ENCODE measurements at regions not wholly inside any gene's neighbourhood (a gene's known extent, or its start where the extent isn't known, plus 50 kb on each side); places are given as distances from the start of the nearest gene placed in this dataset.
"Not testable (repeated sequence)": the region's sequence is repeated elsewhere in the genome, so short reads cannot be mapped to it uniquely, and the experiment has no call there.

GRCh38 chrX:65971151-65971550 lies 68.7 kb downstream of the VSIG4 start:
- Histone ChIP-seq H3K9me3 (replicated peaks; ENCODE audit: control insufficient read depth, insufficient read depth, low read length) (no peaks in the 10 kb centered on the region), H3K9me1 (replicated peaks; ENCODE audit: control insufficient read depth, extremely low read depth, insufficient read depth, low read length) (no peaks in the 10 kb centered on the region), H2AFZ (ENCODE audit: low read depth, low read length) (no peak overlapping the region), H3K4me3 (replicated peaks in 1 of 3; ENCODE audit: insufficient read depth in 1 of 3, low read depth in 1 of 3, low read length in 3 of 3) (no peak overlapping the region), H3K27me3 (ENCODE audit: control insufficient read depth in 2 of 2, insufficient read depth in 2 of 2, low read length in 2 of 2) (peaks cover 0 to 6% of the 10 kb centered on the region in 2 experiments), H3K9ac (replicated peaks; ENCODE audit: extremely low read depth, insufficient read depth, low read length) (no peak overlapping the region), H4K20me1 (replicated peaks; ENCODE audit: control insufficient read depth, extremely low read depth, insufficient read depth, low read length) (no peaks in the 10 kb centered on the region), H3K4me1 (ENCODE audit: control insufficient read depth, extremely low read depth, insufficient read depth, low read length) (no peaks in the 10 kb centered on the region), H3K27ac (ENCODE audit: insufficient read depth, low read depth, low read length) (no peak overlapping the region), H3K4me2 (ENCODE audit: insufficient read depth, low read length) (no peak overlapping the region), H3K79me2 (ENCODE audit: control insufficient read depth, insufficient read depth, low read length) (no peaks in the 10 kb centered on the region), H3K36me3 (ENCODE audit: control insufficient read depth in 2 of 2, extremely low read depth in 1 of 2, insufficient read depth in 2 of 2, low read length in 2 of 2) (no peaks in the 10 kb centered on the region)
- intact Hi-C loops (cut with micrococcal nuclease) (no loop called here), dilution Hi-C loops (cut with MboI; ENCODE audit: extremely low pct_ligation_motif_present, low sequenced_read_pairs) (no loop called here)
- no peak for FAIRE-seq
- no peak for TF ChIP-seq POLR2A (IDR thresholded peaks at IDR 0.05; ENCODE audit: low read depth, low read length)
- no peak for TF ChIP-seq FOS (IDR thresholded peaks at IDR 0.05; ENCODE audit: borderline replicate concordance, insufficient read depth, low read length)
- TF ChIP-seq MAX (IDR thresholded peaks at IDR 0.05; ENCODE audit: insufficient read depth, insufficient read length) = no peak
- TF ChIP-seq CTCF (IDR thresholded peaks at IDR 0.05; ENCODE audit: extremely low read depth in 1 of 2, insufficient read depth in 1 of 2, low read depth in 1 of 2, low read length in 2 of 2) = no peak
- TF ChIP-seq MYC (IDR thresholded peaks at IDR 0.05; ENCODE audit: low read depth, low read length) = no peak
- TF ChIP-seq POLR2AphosphoS5 (IDR thresholded peaks at IDR 0.05; ENCODE audit: insufficient read depth, low read depth, low read length) = no peak
- no peak for TF ChIP-seq JUN (IDR thresholded peaks at IDR 0.05; ENCODE audit: borderline replicate concordance, insufficient read depth, insufficient read length, low read depth)
- no peak for TF ChIP-seq EZH2 (IDR thresholded peaks at IDR 0.05; ENCODE audit: borderline replicate concordance, low read depth, low read length, severe bottlenecking)
- no peak for TF ChIP-seq GATA2 (IDR thresholded peaks at IDR 0.05; ENCODE audit: insufficient read depth, insufficient read length, low read depth, low read length)
- no TSS peak for BruUV-seq (replicated peaks)
- ChIA-PET POLR2A (no interaction called here), CTCF (no interaction called here)
- no peak for DNase-seq (ENCODE audit: low read depth, low spot score)

- H3K9me1 ChIP-seq (replicated peaks; ENCODE audit: control insufficient read depth, extremely low read depth, insufficient read depth, low read length); dilution Hi-C loops (cut with MboI; ENCODE audit: extremely low pct_ligation_motif_present, low sequenced_read_pairs); POLR2A ChIA-PET; H3K9ac ChIP-seq (replicated peaks; ENCODE audit: extremely low read depth, insufficient read depth, low read length); H3K27ac ChIP-seq (ENCODE audit: insufficient read depth, low read depth, low read length); CTCF ChIA-PET; H2AFZ ChIP-seq (ENCODE audit: low read depth, low read length); H3K79me2 ChIP-seq (ENCODE audit: control insufficient read depth, insufficient read depth, low read length); H3K9me3 ChIP-seq (replicated peaks; ENCODE audit: control insufficient read depth, insufficient read depth, low read length); H3K4me1 ChIP-seq (ENCODE audit: control insufficient read depth, extremely low read depth, insufficient read depth, low read length); intact Hi-C loops (cut with micrococcal nuclease); H3K27me3 ChIP-seq (ENCODE audit: control insufficient read depth in 2 of 2, insufficient read depth in 2 of 2, low read length in 2 of 2); H3K4me3 ChIP-seq (replicated peaks in 1 of 3; ENCODE audit: insufficient read depth in 1 of 3, low read depth in 1 of 3, low read length in 3 of 3); BruUV-seq (replicated peaks); FAIRE-seq; H3K36me3 ChIP-seq (ENCODE audit: control insufficient read depth in 2 of 2, extremely low read depth in 1 of 2, insufficient read depth in 2 of 2, low read length in 2 of 2); H4K20me1 ChIP-seq (replicated peaks; ENCODE audit: control insufficient read depth, extremely low read depth, insufficient read depth, low read length); DNase-seq (ENCODE audit: low read depth, low spot score); H3K4me2 ChIP-seq (ENCODE audit: insufficient read depth, low read length): not testable (repeated sequence)
Observed at GRCh38 chrX:65967159-65967558, 72.7 kb downstream of the VSIG4 start.
